ENCODE measurements at regions not wholly inside any gene's neighbourhood (a gene's known extent, or its start where the extent isn't known, plus 50 kb on each side); places are given as distances from the start of the nearest gene placed in this dataset.

- Mint-ChIP-seq H3K4me1 (ENCODE audit: low read depth) (peaks cover 2% of the 10 kb centered on the region), H3K4me3 (no peak overlapping the region), H3K9me3 (no peaks in the 10 kb centered on the region), H3K27me3 (peaks cover 7% of the 10 kb centered on the region), H3K36me3 (ENCODE audit: low read depth) (no peaks in the 10 kb centered on the region), H3K27ac (no peak overlapping the region)
- intact Hi-C loops (cut with micrococcal nuclease), result no loop called here
Measured at GRCh38 chr1:226793620-226794276, 54.7 kb upstream of the ITPKB start.

GRCh38 chr1:226792368-226792767 lies 53.3 kb upstream of the ITPKB start:
- no peaks in the 10 kb centered on the region for H3K9me3 Mint-ChIP-seq

GRCh38 chr1:226790545-226791181 lies 51.6 kb upstream of the ITPKB start:
- intact Hi-C loops (cut with micrococcal nuclease), result no loop called here
- Mint-ChIP-seq H3K4me3 (no peak overlapping the region), H3K27me3 (peaks cover 6% of the 10 kb centered on the region), H3K9me3 (no peaks in the 10 kb centered on the region), H3K4me1 (ENCODE audit: low read depth) (no peaks in the 10 kb centered on the region), H3K36me3 (ENCODE audit: low read depth) (no peaks in the 10 kb centered on the region), H3K27ac (no peak overlapping the region)

More at GRCh38 chr1:226792368-226792767, 53.3 kb upstream of the ITPKB start:
- H3K4me3 Mint-ChIP-seq, result no peak overlapping the region
- H3K4me1 Mint-ChIP-seq (ENCODE audit: low read depth), result no peaks in the 10 kb centered on the region
- peaks cover 7% of the 10 kb centered on the region for H3K27me3 Mint-ChIP-seq
- H3K36me3 Mint-ChIP-seq (ENCODE audit: low read depth), result no peaks in the 10 kb centered on the region
- intact Hi-C loops (cut with micrococcal nuclease), result no loop called here
- H3K27ac Mint-ChIP-seq, result no peak overlapping the region

- intact Hi-C loops (cut with micrococcal nuclease), result no loop called here
- Mint-ChIP-seq H3K9me3 (no peaks in the 10 kb centered on the region), H3K36me3 (ENCODE audit: low read depth) (no peaks in the 10 kb centered on the region), H3K27ac (no peak overlapping the region), H3K4me1 (ENCODE audit: low read depth) (no peaks in the 10 kb centered on the region), H3K4me3 (no peak overlapping the region), H3K27me3 (peaks cover 5% of the 10 kb centered on the region)
Measured at GRCh38 chr1:226788965-226789364, 49.9 kb upstream of the ITPKB start.
